Anterior cingulate cortex (tissue), 58 donors: ENCODE measurements at regions not wholly inside any gene's neighbourhood (a gene's known extent, or its start where the extent isn't known, plus 50 kb on each side); places are given as distances from the start of the nearest gene placed in this dataset.

Experiments
- DNase-seq, 58 donors: peaks; one replicate each; lab custom pipeline; 2025; lab: John Stamatoyannopoulos, UW

DNA sequence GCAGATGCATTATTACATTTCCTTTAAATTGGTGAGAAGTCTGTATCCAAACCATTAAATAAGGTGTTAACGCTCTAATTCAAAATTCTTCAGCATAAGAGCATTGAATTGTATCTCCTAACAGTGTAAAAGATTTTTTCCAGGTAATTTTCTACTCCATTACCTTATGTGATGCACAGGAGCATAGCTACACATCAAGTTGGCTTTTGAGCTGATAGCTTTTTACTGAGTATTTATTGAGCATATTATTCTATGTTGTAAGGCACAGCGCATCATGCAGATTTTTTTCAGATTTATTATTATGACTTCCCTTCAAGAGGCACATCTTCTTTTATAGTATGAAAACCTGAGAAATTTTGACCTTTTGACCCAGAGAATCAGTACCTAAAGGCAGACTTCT, 270.7 kb upstream of the MIR17HG start:
- no peak for DNase-seq

DNA sequence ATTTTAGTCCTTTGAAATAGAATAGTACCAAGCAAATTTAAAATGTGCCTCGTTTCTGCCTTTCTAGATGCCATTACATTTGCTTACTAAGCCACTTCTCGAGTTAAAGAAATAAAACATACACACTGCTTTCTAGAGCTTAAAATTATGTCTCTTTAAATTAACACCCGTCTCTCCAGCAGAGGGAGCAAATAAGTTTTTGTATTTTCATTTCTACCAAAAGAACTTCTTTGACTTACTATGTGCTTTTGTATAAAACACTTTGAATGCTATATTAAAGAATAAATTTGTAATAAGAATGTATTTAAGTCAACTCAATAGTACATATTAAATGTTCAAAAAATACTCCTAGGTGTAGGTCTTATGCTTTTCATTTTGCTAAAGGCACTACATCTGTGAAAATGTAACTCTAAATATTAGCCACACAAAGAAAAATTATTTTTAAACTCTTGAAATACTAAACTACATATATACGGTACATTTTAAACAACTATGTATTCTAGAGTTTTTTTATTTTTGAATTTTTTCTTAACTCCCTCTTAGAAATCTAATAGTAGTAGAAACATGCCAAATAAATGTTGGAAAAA, 269.3 kb upstream of the MIR17HG start:
- no peak for DNase-seq

DNA sequence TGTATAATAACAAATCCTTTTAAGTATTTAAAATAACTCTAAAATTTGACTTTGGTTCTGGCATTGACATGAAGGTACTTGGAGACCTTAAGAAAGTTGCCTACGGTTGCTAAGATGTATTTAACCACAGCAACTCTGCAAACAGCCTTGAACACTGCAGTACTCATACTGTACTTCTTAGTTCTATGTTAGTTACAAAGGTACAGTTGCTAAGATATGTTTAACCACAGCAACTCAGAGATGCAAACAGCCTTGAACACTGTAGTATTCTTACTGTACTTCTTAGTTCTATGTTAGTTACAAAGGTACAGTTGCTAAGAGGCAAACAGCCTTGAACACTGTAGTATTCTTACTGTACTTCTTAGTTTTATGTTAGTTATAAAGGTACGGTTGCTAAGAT, 268.3 kb upstream of the MIR17HG start:
- DNase-seq = no peak

DNA sequence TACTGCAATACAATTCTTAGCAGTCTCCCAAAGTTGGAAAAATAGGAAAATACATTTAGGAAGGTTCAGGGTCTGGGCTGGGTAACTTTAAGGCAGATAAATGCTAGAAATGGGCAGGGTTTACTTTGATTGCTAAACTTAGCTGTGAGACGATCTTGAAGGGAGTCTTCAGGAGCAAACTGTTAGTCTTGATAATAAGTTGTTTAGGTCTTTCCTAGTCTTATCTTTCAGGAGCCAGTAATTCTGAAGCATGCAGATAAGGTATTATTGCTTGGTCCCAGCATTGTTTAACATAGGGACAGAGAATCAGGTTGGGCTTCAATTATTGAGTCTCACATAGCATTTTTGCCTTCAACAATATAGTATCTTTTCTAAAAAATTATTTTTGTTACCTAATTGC, 262.4 kb upstream of the MIR17HG start:
- no peak for DNase-seq

DNA sequence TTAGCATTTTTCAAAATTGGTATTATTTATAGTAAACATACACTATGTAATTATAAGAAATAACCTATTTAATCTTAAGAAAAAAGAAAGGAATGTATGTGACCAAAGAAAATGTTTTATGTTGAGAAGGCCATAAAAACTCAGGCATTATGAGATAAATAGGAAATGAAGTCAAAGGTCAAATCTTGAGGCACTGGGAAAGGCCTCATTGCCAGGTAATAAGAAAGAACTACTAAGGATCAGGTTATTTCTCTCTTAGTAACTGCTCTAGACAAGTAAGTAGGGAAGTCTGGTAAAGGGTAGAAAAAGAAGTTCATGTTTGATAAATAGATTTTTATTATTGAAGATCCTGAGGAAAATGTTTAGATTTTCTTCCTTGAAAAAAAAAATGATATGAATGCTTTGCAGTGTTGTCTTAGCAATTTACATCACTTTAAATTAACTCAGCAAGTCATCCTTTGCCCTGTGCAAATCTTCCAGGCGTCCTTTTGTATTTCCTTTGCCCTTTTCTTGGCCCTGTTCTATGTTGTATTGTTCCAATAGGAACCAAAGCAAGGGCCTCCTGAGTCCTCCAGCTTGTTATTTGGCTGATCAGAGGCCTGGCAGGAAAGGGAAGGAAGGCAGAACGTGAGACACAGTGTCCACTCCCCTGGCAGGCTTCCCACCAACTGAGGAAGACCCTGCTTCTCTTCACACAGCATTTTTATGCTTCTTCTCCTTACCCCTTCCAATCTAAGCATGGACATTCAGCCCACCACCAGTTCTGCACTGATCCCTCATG, 260.4 kb upstream of the MIR17HG start:
- DNase-seq = peak in 1 of 58 donors; percentile 0

DNA sequence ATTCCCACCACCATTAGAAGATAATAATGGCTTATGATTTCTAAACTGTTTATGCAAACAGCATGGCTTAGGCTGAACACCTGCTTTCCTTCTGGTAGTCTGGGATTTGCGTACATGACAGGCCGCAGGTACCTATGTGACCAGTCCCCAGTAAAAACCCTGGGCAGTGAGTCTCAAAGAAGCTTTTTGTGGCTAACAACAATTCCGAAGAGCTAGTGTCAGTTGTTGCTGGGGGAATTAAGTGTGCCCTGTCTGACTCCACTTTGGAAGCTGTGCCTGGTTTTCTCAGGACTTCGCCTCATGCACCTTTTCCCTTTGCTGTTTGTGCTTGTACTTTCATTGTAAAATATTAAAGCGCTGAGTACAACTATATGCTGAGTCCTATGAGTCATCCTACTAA, 250.2 kb upstream of the MIR17HG start:
- no peak for DNase-seq

DNA sequence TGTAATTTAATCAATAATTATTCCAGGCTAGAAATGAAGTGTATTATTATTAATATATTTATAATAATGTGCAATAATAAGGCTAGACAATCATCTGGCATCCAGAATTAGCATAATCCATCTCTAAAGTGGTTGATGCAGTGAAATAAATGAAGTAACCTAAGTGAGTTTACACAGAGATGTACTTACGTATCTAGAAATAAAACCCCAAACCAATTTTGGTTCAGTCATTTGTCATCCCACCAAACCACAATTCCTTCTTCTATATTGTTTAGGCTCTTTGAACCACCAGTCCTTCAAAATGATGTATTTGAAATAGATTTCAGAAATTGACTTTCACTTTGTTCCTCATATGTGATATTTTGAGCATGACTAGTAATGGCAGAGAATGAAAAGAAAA, 247.6 kb upstream of the MIR17HG start:
- DNase-seq = no peak

DNA sequence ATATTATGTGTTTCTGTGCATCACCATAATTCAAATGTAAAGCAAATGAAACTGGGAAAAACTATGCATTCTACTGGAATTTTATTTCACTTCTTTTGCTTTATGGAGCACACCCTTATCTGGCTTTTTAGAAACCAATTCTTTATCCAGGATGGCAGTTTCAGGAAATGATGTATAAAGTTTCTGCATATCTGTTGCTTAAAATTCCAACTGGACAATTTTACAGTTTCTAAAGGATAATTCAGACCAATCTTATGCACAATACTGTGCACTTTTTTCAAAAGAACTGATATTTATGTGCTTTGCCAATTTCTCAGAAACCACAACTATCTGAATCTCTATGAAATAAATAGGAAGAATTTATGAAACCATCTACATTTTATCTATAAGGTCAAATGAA, 246.5 kb upstream of the MIR17HG start:
- no peak for DNase-seq

DNA sequence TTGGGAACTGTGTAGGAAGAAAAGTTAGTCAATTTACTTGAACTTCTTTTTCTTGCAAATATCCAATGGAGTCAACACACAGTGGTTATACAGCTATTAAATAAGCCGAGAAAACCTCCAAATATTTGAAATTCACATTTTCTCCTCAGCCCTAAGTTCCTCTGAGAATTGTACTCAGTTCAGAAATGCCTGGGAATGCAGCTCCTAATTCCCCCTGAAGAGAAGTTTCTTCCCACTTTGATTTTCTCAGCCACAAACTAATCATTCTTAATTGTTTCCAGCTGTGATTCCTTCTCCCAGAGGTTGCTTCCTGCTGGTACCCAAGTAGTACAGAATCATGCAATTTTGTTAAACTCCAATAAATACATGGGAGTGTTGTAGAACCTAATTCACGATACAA, 246.1 kb upstream of the MIR17HG start:
- no peak for DNase-seq

DNA sequence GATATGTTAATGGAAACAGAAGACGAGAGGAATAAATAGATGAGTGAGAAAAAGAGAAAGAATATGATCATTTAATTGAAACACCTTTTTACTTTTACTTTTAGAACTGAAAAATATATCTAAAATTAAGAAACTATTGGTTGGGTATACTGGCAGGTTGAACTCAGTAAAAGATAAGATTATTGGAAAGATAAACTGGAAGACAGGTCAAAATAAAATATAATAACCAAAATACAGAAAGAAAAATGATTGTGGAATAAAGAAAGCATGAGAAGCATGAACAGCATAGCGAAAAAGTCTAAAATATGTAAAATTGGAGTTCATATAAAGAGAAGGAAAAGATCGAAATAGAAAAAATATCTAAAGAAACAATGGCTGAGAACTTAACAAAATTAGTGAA, 242.2 kb upstream of the MIR17HG start:
- no peak for DNase-seq

DNA sequence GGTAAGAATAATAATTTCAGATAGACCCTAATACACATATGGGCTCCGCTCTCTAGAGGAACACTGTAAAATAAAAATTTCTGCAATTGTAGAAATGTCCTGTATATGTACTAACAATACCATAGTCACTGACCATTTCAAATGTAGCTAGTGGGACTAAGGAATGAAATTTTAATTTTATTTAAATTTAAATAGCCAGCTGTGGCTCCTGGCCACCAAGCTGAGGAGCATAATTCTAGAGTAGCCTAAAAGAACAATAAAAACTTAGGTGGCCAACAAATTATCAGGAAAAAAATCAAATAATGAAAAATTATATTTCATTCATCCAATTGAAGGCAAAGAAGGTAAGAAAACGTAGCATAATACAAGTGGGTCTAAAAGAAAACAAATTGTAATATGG, 240.9 kb upstream of the MIR17HG start:
- DNase-seq = no peak

DNA sequence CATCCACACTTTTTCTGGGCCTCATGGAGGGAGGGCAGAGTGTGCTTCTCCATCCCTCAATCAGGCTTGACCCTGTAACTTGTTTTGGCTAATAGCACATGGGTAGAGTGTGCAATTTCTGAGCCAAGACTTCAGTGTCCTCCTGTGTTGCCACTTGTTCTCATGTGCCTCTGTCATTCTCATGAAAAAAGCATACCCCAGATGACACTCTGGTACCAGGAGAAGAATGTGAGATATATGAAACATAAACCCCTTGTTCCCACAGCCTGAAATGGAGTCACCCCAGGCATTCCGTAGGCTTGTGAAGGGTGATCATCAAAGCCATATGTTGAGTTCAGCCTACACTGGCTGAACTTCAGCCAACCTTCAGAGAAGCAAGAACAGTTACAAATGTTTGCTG, 239.2 kb upstream of the MIR17HG start:
- no peak for DNase-seq

DNA sequence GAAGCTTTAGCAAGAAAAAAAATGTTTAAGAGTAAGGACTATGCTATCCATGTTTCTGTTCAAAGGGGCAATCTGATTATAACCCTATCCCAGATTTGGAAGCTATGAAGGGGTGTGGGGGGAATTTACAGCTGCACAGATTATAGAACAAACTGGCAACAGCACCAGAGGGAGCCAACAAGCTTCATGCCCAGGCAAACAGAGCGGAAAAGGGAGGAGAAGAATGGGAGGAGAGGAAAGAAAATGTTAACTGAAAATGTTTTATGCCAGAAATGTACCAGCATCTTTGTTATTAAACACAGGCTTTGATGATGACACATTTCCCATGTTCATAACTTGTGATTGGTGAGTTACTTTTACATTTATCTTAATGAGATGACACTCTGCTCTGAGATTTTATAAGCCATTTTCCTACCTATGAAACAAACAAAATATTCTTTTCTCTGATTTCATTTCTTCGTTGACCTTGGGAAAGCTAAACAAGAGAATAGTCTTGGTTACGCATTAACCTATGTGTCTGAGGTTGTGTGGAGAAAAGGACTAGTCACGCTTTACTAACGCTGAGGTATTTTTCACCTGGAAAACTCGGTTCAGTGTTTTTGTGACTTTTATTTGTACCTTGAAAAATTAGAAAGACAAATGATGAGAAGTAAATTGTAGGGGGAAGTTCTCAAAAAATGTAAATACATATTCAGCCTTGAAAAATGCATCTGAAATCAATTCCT, 235.8 kb upstream of the MIR17HG start:
- no peak for DNase-seq

DNA sequence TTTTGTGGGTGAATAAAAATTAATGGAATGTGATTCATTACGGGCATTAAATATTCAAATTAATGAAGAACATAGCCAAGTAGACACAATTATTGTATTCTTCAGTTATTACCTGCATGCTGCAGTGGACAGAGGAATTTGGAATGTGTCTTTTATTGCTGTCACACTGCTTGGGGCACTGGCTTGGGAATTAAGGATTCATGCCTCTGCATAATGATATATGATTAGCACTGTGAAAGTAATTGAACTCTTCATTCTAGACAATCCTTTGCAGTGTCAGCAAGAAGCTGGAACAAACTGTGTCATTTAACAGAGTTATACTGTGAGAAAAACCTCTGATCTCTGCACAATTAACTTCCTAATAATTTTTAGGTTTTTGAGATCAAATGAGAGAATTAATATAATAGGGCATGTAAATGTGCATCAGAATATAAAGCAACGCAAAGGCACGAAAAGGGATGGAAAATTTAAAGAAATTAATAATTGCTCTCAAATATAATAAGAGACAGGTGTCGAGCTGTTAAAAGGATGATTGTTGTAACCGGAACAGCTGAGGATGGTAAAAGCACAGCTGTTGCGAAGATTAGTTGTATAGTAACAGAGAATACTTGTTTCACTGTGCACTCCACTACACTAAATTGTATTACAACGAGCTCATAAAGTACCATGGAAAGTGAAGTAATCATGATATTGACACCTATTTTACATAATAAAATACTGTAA, 235.1 kb upstream of the MIR17HG start:
- DNase-seq = no peak

DNA sequence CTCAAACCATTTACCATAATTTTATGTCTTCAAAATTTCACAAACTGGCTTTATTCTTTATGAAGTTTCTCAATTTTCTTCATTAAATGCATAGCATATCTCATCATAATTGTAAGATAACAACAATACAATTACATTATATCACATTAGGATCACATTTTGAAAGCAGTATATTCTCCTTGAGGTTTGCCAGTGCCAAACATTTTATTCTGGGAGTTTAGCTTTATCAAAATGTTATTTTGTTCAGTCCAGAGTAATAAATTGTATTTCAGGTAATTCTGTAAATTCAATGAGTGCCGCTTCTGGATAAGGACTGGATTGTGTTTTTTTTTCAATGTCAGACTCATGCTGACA, 234.6 kb upstream of the MIR17HG start:
- DNase-seq = no peak

DNA sequence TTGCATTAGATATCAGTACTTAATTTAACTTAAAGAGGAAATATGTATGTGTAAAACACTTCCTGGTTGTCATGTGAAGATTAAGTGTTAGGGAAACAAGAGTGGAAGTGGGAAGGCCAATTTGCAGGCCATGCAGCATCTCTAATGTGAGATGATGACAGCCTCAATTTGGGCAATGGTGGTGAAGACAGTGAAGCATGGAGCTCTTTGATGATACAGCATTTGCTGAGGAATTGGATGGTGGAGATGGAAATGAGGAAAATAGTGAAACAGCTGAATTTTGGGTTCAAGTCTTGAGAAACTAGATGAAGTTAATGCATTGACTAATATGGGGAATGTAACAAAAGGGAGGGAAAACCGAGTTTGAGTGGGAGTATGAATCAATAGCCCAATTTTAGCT, 231.7 kb upstream of the MIR17HG start:
- DNase-seq = no peak

DNA sequence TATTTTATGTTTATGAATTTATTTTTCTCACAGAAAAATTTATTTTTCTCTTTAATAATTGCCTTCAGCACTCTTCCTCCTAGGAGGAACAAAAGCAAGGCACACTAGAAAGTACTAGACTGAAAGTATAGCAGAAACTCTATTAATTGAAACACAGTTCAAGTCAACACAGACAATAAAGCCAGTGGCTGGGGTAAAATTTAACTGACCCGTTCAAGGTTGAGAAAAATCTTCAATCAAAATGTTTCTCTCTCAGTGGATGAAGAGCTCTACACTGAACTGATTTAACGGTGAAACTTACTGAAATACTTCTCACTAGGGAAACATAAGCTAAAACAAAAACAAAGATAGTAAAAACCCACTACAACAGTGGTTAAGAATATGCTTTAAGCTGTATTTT, 230.1 kb upstream of the MIR17HG start:
- DNase-seq = no peak

DNA sequence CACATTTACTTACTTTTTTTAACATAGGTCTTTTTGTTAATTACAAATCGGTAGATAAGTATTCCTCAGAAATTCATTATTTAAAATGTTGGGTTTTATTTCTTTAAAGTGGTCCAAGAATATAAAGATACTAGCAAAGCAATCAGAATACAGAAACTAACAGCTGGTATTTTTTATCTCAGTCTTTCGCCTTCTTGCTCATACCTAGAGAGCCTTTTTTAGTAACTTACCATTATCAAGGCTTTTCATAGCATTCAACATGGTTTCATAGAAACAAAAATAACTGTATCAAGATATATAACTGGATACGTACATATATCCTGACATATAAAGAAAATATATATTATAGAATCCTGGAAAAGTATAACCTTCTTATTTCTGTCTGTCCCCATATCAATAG, 227.8 kb upstream of the MIR17HG start:
- no peak for DNase-seq

DNA sequence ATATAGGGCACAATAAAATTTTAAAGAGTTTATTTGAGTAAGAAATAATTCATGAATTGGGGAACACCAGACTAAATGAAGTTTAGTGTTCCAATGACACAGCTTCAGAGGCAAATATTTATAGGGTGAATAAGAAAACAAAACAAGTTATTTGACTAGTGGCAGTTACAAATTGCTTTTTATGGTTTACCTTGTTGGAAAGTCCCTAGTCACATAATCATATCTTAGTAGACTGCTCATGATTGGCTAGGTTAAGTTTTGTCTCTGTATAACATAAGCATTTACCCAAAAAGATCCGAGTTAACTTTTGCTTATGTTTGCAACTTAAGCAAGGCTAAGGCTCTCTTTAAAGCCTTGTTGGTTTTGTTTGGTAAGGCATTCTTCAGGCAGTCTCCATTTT, 224.7 kb upstream of the MIR17HG start:
- DNase-seq = no peak

DNA sequence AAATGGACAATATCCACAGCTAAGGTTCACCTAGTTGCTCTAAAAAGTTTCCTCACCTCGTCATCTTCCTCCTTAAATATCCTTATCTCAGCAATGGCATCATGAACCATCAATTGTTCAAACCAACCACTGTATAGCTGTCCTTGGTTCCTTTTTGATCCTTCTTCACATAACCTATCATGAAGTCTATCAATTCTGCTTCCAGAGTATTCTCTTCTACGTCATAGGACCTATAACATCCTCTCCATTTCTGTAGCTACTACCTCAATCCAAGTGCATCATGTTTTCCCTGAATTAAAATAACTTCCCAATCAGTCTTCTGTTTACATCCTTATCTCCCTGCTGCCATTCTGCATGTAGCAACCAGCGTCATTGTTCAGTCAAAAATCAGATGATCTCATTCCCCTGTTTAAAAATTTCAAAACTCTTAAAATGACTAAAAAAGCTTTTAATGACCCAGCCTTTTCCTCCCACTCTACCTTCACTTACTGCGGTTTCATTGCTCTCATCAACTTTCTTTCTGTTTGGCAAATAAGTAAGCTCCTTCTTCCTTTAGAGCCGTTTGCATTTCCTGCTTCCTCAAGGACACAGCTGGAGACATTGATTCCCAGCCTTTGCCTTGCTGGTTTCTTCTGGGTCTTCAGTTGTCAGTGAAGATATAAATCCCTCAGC, 223.9 kb upstream of the MIR17HG start:
- DNase-seq = no peak

DNA sequence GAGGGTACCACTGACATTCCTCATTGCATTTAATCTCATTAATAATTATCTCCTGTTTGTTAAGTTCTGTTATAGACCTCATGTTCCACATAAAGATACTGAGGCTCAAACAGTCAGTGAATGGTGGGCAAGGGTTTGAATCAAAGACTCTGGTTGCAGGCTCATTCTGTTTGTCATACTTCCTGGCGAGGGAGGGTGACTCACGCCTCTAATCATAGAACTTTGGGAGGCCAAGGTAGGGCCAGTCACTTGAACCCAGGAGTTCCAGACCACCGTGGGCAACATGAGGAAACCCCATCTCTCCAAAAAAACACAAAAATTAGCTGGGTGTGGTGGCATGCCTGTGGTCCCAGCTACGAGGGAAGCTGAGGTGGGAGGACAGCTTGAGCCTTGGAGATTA, 220.7 kb upstream of the MIR17HG start:
- no peak for DNase-seq
